Nephron (organoid): ENCODE measurements at regions not wholly inside any gene's neighbourhood (a gene's known extent, or its start where the extent isn't known, plus 50 kb on each side); places are given as distances from the start of the nearest gene placed in this dataset.

Experiments
- H3K27ac Mint-ChIP-seq, 3 experiments: 2 replicates each; pipeline ENCODE4 v1.8.0; 2020; ENCODE audit warnings: mixed read lengths in 3 of 3, mild to moderate bottlenecking in 2 of 3, moderate library complexity in 1 of 3
- H3K27me3 Mint-ChIP-seq: 2 replicates; pipeline ENCODE4 v1.8.0; 2021; ENCODE audit warnings: low read depth, mild to moderate bottlenecking, moderate library complexity, mixed read lengths
- H3K36me3 Mint-ChIP-seq: 2 replicates; pipeline ENCODE4 v1.8.0; 2020; ENCODE audit warnings: low read depth, mixed read lengths
- H3K4me1 Mint-ChIP-seq: 2 replicates; pipeline ENCODE4 v1.8.0; 2020; ENCODE audit warnings: mixed read lengths
- H3K4me3 Mint-ChIP-seq, 3 experiments: 2 replicates each; pipeline ENCODE4 v1.8.0; 2020; ENCODE audit warnings: mild to moderate bottlenecking in 3 of 3, mixed read lengths in 3 of 3, moderate library complexity in 2 of 3
- H3K9me3 Mint-ChIP-seq: 2 replicates; pipeline ENCODE4 v1.8.0; 2020; ENCODE audit warnings: mixed read lengths
- CTCF ChIP-seq, 3 experiments: fragments of 200-600 bp; sonication (generic); IDR thresholded peaks; one replicate each; pipeline ENCODE4 v1.5.0; 2021; ENCODE audit warnings: antibody characterized with exemption in 3 of 3; ENCODE audit not compliant: unreplicated experiment in 3 of 3

DNA sequence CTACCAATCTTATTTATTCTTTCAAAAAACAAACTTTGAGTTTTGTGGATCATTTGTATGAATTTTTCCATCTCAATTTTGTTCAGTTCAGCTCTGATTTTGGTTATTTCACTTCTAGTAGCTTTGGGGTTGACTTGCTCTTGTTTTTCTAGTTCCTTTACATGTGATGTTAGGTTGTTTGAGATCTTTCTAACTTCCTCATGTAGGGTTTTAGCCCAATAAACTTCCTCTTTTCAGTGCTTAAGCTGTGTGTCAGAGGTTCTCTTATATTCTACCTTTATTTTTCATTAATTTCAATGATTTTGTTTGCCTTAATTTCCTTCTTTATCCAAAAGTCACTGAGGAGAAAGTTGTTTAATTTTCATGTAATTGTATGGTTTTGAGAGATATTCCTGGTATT, 860.4 kb upstream of the FBXO33 start:
- no peak overlapping the region for H3K27ac Mint-ChIP-seq
- peaks cover 22% of the 10 kb centered on the region for H3K9me3 Mint-ChIP-seq
- no peaks in the 10 kb centered on the region for H3K27me3 Mint-ChIP-seq
- H3K4me3 Mint-ChIP-seq = no peak overlapping the region
- no peaks in the 10 kb centered on the region for H3K36me3 Mint-ChIP-seq
- no peaks in the 10 kb centered on the region for H3K4me1 Mint-ChIP-seq
- no peak for TF ChIP-seq CTCF (IDR thresholded peaks at IDR 0.05; ENCODE audit: unreplicated experiment in 3 of 3)

GRCh38 chr14:40282196-40282595, 850.0 kb upstream of the FBXO33 start:
- H3K4me3 Mint-ChIP-seq = no peak overlapping the region
- no peaks in the 10 kb centered on the region for H3K27me3 Mint-ChIP-seq
- no peaks in the 10 kb centered on the region for H3K36me3 Mint-ChIP-seq
- H3K4me1 Mint-ChIP-seq = no peaks in the 10 kb centered on the region
- no peak overlapping the region for H3K27ac Mint-ChIP-seq
- H3K9me3 Mint-ChIP-seq = no peaks in the 10 kb centered on the region
- no peak for TF ChIP-seq CTCF (IDR thresholded peaks at IDR 0.05; ENCODE audit: unreplicated experiment in 3 of 3)

DNA sequence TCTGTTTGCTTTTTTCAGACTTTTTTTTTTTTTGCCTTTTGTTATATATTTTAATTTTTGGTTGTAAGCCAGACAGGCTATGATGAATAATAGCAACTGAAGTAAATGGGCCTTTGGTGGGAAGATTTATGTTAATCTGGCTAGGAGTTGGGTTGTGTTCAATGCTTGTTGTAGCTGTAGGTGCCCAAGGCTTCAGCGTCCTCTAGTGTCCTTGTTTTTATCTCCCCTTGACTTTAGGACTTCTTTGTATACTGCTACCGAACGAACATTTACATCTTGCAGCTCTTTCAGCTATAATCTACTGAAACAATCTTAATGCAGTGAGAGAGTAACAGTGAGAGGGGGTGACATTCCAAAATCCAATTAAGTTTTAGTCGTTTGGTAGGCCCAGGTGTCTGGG, 848.4 kb upstream of the FBXO33 start:
- TF ChIP-seq CTCF (IDR thresholded peaks at IDR 0.05; ENCODE audit: unreplicated experiment in 3 of 3) = no peak
- Mint-ChIP-seq H3K4me1 (no peaks in the 10 kb centered on the region), H3K9me3 (no peaks in the 10 kb centered on the region), H3K4me3 (no peak overlapping the region), H3K36me3 (no peaks in the 10 kb centered on the region), H3K27me3 (no peaks in the 10 kb centered on the region), H3K27ac (no peak overlapping the region)

DNA sequence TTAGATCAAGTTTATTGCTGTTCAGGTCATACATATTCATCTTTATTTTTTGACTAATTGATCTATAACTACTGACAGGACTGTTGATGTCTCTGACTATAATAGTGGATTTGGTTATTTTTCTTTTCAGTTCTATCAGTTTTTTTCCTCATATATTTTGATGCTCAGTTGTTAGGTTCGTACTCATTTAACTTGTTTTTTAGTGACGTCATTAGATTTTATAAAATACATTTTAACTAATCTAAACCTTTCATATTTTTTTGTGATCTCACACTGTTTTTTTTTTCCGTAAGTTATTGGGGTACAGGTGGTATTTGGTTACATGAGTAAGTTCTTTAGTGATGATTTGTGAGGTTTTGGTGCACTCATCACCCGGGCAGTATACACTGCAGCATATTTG, 841.2 kb upstream of the FBXO33 start:
- peaks cover 4% of the 10 kb centered on the region for H3K9me3 Mint-ChIP-seq
- H3K36me3 Mint-ChIP-seq = no peaks in the 10 kb centered on the region
- H3K27ac Mint-ChIP-seq = no peak overlapping the region
- no peak for TF ChIP-seq CTCF (IDR thresholded peaks at IDR 0.05; ENCODE audit: unreplicated experiment in 3 of 3)
- no peak overlapping the region for H3K4me3 Mint-ChIP-seq
- H3K4me1 Mint-ChIP-seq = no peaks in the 10 kb centered on the region
- H3K27me3 Mint-ChIP-seq = no peaks in the 10 kb centered on the region

DNA sequence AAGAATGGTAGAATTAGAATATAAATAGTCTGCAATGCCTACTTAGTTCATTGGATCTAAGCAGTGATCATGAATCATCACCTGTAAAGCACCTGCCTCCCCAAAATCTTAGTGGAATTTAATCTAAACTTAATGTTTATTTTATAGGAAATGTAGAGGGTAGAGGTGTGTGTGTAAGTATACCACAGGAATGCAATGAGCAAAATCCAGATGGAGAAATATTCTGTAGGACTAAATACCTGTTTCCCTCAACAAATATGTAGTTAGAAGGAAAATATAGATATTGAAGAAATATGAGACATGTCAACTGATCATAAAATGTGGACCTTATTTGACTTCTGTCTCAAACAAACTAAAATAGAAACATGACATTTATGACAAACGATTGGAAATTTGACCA, 839.2 kb upstream of the FBXO33 start:
- Mint-ChIP-seq H3K27me3 (peaks cover 4% of the 10 kb centered on the region), H3K4me3 (no peak overlapping the region), H3K36me3 (no peaks in the 10 kb centered on the region), H3K27ac (no peak overlapping the region), H3K9me3 (peaks cover 4% of the 10 kb centered on the region), H3K4me1 (no peaks in the 10 kb centered on the region)
- TF ChIP-seq CTCF (IDR thresholded peaks at IDR 0.05; ENCODE audit: unreplicated experiment in 3 of 3) = no peak

- Mint-ChIP-seq H3K27me3 (peaks cover 4% of the 10 kb centered on the region), H3K9me3 (no peaks in the 10 kb centered on the region), H3K27ac (no peak overlapping the region), H3K4me1 (no peaks in the 10 kb centered on the region), H3K4me3 (no peak overlapping the region), H3K36me3 (no peaks in the 10 kb centered on the region)
- TF ChIP-seq CTCF (IDR thresholded peaks at IDR 0.05; ENCODE audit: unreplicated experiment in 3 of 3) = no peak
These were observed 837.2 kb upstream of the FBXO33 start for GRCh38 chr14:40269436-40269835.
